ENCODE measurements at regions not wholly inside any gene's neighbourhood (a gene's known extent, or its start where the extent isn't known, plus 50 kb on each side); places are given as distances from the start of the nearest gene placed in this dataset.
"Not testable (repeated sequence)": the region's sequence is repeated elsewhere in the genome, so short reads cannot be mapped to it uniquely, and the experiment has no call there.

GRCh38 chr2:140117386-140117785, 1337.2 kb upstream of the NXPH2 start:
- DNase-seq (ENCODE audit: low read depth) = no peak
- H3K4me3 ChIP-seq (ENCODE audit: low read depth, low read length) = no peak overlapping the region

GRCh38 chr2:140108706-140109475, 1328.7 kb upstream of the NXPH2 start:
- DNase-seq (ENCODE audit: low read depth) = no peak
- no peak for TF ChIP-seq CTCF (IDR thresholded peaks at IDR 0.05; ENCODE audit: insufficient read depth, low read depth, low read length)
- no peak overlapping the region for H3K4me3 ChIP-seq (ENCODE audit: low read depth, low read length)

More at GRCh38 chr2:140117386-140117785, 1337.2 kb upstream of the NXPH2 start:
- no peak for TF ChIP-seq CTCF (IDR thresholded peaks at IDR 0.05; ENCODE audit: insufficient read depth, low read depth, low read length)

DNA sequence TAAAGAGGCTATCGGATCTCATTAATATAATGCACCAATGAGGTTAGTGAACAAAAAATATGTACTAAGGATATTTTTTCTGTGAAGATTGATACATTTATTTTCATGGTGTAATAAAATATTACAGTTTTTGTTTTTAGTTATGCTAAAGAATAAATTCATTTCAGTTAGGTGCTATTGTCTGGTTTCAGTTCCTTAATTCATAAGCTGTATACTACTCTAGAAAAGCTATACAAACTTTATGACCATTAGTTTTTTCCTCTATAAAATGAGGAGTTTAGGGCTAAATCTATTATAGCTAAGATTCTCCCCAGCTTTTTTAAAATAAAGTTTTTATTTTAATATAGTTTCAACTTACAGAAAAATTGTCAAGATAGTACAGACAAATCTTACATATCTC, 1311.7 kb upstream of the NXPH2 start:
- no peak for TF ChIP-seq CTCF (IDR thresholded peaks at IDR 0.05; ENCODE audit: insufficient read depth, low read depth, low read length)
- no peak for DNase-seq (ENCODE audit: low read depth)
- no peak overlapping the region for H3K4me3 ChIP-seq (ENCODE audit: low read depth, low read length)

DNA sequence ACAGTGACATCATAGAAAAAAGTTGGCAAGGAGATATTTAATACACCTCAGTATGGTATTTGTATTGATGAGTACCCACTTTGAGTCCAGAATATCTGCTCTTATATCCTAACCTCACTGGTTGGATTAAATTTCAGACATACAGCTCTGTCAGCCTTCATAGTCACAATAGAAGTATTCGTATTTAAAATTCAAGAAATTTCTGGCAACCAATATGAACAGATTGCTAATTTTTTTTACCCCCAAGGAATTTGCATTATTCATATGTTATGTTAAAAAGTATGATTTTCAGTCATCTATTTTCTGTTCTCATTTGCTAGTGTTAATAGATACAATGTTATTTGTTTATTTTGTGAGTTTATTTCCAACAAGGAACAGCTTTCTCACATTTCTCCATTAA, 1306.8 kb upstream of the NXPH2 start:
- no peak for TF ChIP-seq CTCF (IDR thresholded peaks at IDR 0.05; ENCODE audit: insufficient read depth, low read depth, low read length)
- no peak overlapping the region for H3K4me3 ChIP-seq (ENCODE audit: low read depth, low read length)
- DNase-seq (ENCODE audit: low read depth) = no peak

- DNase-seq (ENCODE audit: low read depth) = no peak
- TF ChIP-seq CTCF (IDR thresholded peaks at IDR 0.05; ENCODE audit: insufficient read depth, low read depth, low read length) = no peak
- H3K4me3 ChIP-seq (ENCODE audit: low read depth, low read length) = no peak overlapping the region
Measured at GRCh38 chr2:140085674-140086073, 1305.5 kb upstream of the NXPH2 start.

GRCh38 chr2:140079038-140079437, 1298.8 kb upstream of the NXPH2 start:
- DNase-seq (ENCODE audit: low read depth) = no peak
- TF ChIP-seq CTCF (IDR thresholded peaks at IDR 0.05; ENCODE audit: insufficient read depth, low read depth, low read length) = no peak
- H3K4me3 ChIP-seq (ENCODE audit: low read depth, low read length) = no peak overlapping the region

DNA sequence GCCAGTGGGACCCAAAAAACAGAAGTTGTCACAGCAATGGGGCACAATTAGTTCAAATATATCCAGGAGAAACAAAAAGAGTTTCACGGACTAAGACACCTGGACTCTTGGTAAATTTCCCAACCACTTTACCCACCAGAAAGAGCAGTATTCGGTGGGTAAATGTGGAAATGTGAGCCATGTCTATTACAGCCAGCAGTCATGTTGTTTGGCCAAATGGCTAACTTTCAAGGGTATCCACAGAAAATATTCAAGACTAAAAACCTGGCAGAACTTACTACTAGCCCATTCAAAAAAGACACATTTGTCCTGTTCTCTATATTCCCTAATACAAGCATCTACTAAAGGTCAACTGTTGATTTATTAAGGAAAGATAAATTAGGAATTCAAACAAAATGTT, 1296.0 kb upstream of the NXPH2 start:
- no peak for DNase-seq (ENCODE audit: low read depth)
- no peak for TF ChIP-seq CTCF (IDR thresholded peaks at IDR 0.05; ENCODE audit: insufficient read depth, low read depth, low read length)
- H3K4me3 ChIP-seq (ENCODE audit: low read depth, low read length) = no peak overlapping the region

DNA sequence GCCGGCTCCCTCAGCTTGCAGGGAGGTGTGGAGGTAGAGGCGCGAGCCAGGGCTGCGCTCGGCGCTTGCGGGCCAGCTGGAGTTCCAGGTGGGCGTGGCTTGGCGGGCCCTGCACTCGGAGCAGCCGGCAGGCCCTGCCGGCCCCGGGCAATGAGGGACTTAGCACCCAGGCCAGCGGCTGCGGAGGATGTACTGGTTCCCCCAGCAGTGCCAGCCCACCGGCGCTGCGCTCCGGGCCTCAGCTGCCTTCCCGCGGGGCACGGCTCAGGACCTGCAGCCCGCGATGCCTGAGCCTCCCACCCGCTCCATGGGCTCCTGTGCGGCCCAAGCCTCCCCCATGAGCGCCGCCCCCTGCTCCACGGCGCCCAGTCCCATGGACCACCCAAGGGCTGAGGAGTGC, 1293.6 kb upstream of the NXPH2 start:
- H3K4me3 ChIP-seq (ENCODE audit: low read depth, low read length); DNase-seq (ENCODE audit: low read depth): not testable (repeated sequence)
